ENCODE measurements at regions not wholly inside any gene's neighbourhood (a gene's known extent, or its start where the extent isn't known, plus 50 kb on each side); places are given as distances from the start of the nearest gene placed in this dataset.

- no peak overlapping the region for H3K4me3 ChIP-seq
- H3K9me3 ChIP-seq (replicated peaks) = peaks cover 26% of the 10 kb centered on the region
- TF ChIP-seq CTCF (IDR thresholded peaks at IDR 0.05; ENCODE audit: borderline replicate concordance) = no peak
- no peaks in the 10 kb centered on the region for H3K27me3 ChIP-seq (ENCODE audit: low read depth)
- intact Hi-C loops (cut with micrococcal nuclease) = no loop called here
- no peaks in the 10 kb centered on the region for H3K36me3 ChIP-seq
- DNase-seq = no peak
- H3K4me1 ChIP-seq = no peaks in the 10 kb centered on the region
- H3K27ac ChIP-seq (replicated peaks) = no peak overlapping the region
Measured at GRCh38 chr18:28947900-28948299, 771.0 kb upstream of the CDH2 start.

GRCh38 chr18:28946471-28946870 is 769.5 kb upstream of the CDH2 start:
- H3K4me3 ChIP-seq = no peak overlapping the region
- H3K27me3 ChIP-seq (ENCODE audit: low read depth) = no peaks in the 10 kb centered on the region
- H3K4me1 ChIP-seq = no peaks in the 10 kb centered on the region
- H3K9me3 ChIP-seq (replicated peaks) = peaks cover 20% of the 10 kb centered on the region
- TF ChIP-seq CTCF (IDR thresholded peaks at IDR 0.05; ENCODE audit: borderline replicate concordance) = no peak
- intact Hi-C loops (cut with micrococcal nuclease) = no loop called here
- no peaks in the 10 kb centered on the region for H3K36me3 ChIP-seq
- H3K27ac ChIP-seq (replicated peaks) = no peak overlapping the region
- no peak for DNase-seq

GRCh38 chr18:28922936-28923335 is 746.0 kb upstream of the CDH2 start:
- Histone ChIP-seq H3K4me3 (no peak overlapping the region), H3K27me3 (ENCODE audit: low read depth) (no peaks in the 10 kb centered on the region), H3K27ac (replicated peaks) (no peak overlapping the region), H3K9me3 (replicated peaks) (no peaks in the 10 kb centered on the region), H3K36me3 (no peaks in the 10 kb centered on the region), H3K4me1 (no peaks in the 10 kb centered on the region)
- TF ChIP-seq CTCF (IDR thresholded peaks at IDR 0.05; ENCODE audit: borderline replicate concordance) = no peak
- intact Hi-C loops (cut with micrococcal nuclease) = no loop called here
- DNase-seq = no peak

- no peaks in the 10 kb centered on the region for H3K4me1 ChIP-seq
- TF ChIP-seq CTCF (IDR thresholded peaks at IDR 0.05; ENCODE audit: borderline replicate concordance) = no peak
- DNase-seq = no peak
- intact Hi-C loops (cut with micrococcal nuclease) = no loop called here
- H3K27me3 ChIP-seq (ENCODE audit: low read depth) = no peaks in the 10 kb centered on the region
- no peaks in the 10 kb centered on the region for H3K36me3 ChIP-seq
- peaks cover 8% of the 10 kb centered on the region for H3K9me3 ChIP-seq (replicated peaks)
- H3K4me3 ChIP-seq = no peak overlapping the region
- no peak overlapping the region for H3K27ac ChIP-seq (replicated peaks)
Measured at GRCh38 chr18:28916456-28916855, 739.5 kb upstream of the CDH2 start.

GRCh38 chr18:28905509-28905908 is 728.6 kb upstream of the CDH2 start:
- H3K9me3 ChIP-seq (replicated peaks) = peaks cover 3% of the 10 kb centered on the region
- TF ChIP-seq CTCF (IDR thresholded peaks at IDR 0.05; ENCODE audit: borderline replicate concordance) = no peak
- no peak overlapping the region for H3K4me3 ChIP-seq
- DNase-seq = no peak
- H3K4me1 ChIP-seq = no peaks in the 10 kb centered on the region
- no peaks in the 10 kb centered on the region for H3K36me3 ChIP-seq
- H3K27me3 ChIP-seq (ENCODE audit: low read depth) = no peaks in the 10 kb centered on the region
- H3K27ac ChIP-seq (replicated peaks) = no peak overlapping the region
- intact Hi-C loops (cut with micrococcal nuclease) = no loop called here
